CD14-positive monocyte (primary cell): ENCODE measurements at regions not wholly inside any gene's neighbourhood (a gene's known extent, or its start where the extent isn't known, plus 50 kb on each side); places are given as distances from the start of the nearest gene placed in this dataset.

Source experiments
- DNase-seq, 3 donors: peaks; one replicate each; pipeline ENCODE4 v3.0.0-alpha.2; 2011 to 2022
- H2AFZ ChIP-seq: 2 replicates; pipeline ENCODE4 v1.6.0; 2012; ENCODE audit warnings: mild to moderate bottlenecking, low read depth, low read length, inconsistent platforms; ENCODE audit not compliant: insufficient read depth, poor library complexity, severe bottlenecking
- H3K27ac ChIP-seq, 2 donors: 1 replicate in 1 of 2; 2 replicates in 1 of 2; pipeline ENCODE4 v1.5.1; 2012 to 2013; ENCODE audit warnings: low read length in 2 of 2, control low read depth in 1 of 2, inconsistent platforms in 1 of 2, low read depth in 1 of 2, mild to moderate bottlenecking in 1 of 2
- H3K27me3 ChIP-seq, 2 donors: one replicate each; pipeline versions ENCODE4 v1.6.0 to v1.6.1; 2011 to 2013; ENCODE audit warnings: low read length in 2 of 2; ENCODE audit not compliant: control insufficient read depth in 2 of 2, insufficient read depth in 2 of 2
- H3K36me3 ChIP-seq, 2 donors: replicated peaks in 1 of 2; 1 replicate in 1 of 2; 2 replicates in 1 of 2; pipeline versions ENCODE4 v1.5.1 to v1.6.1; 2012 to 2013; ENCODE audit warnings: low read length in 2 of 2, control low read depth in 1 of 2, inconsistent platforms in 1 of 2, mild to moderate bottlenecking in 1 of 2; ENCODE audit not compliant: insufficient read depth in 2 of 2, control insufficient read depth in 1 of 2
- H3K4me1 ChIP-seq, 2 donors: 1 replicate in 1 of 2; 2 replicates in 1 of 2; pipeline versions ENCODE4 v1.5.1 to v1.6.1; 2012 to 2013; ENCODE audit warnings: low read length in 2 of 2, control low read depth in 1 of 2, inconsistent platforms in 1 of 2, mild to moderate bottlenecking in 1 of 2, moderate library complexity in 1 of 2; ENCODE audit not compliant: insufficient read depth in 2 of 2, control insufficient read depth in 1 of 2
- H3K4me2 ChIP-seq: replicated peaks from 2 replicates; pipeline ENCODE3; 2012; ENCODE audit warnings: low read length, moderate library complexity, mild to moderate bottlenecking; ENCODE audit not compliant: poor library complexity, severe bottlenecking; ENCODE audit errors: extremely low read depth
- H3K4me3 ChIP-seq, 3 experiments: fragments of 200-600 bp in 1 of 3; sonication (generic) in 1 of 3; replicated peaks in 1 of 3; 1 replicate in 2 of 3; 2 replicates in 1 of 3; pipeline ENCODE4 v1.5.1; 2011 to 2013; ENCODE audit warnings: low read length in 3 of 3, mild to moderate bottlenecking in 3 of 3, control low read depth in 2 of 3, low read depth in 2 of 3, inconsistent platforms in 1 of 3, moderate library complexity in 1 of 3
- H3K79me2 ChIP-seq: 2 replicates; pipeline ENCODE4 v1.6.0; 2012; ENCODE audit warnings: mild to moderate bottlenecking, control low read depth, inconsistent platforms, low read length, moderate library complexity; ENCODE audit not compliant: insufficient read depth
- H3K9ac ChIP-seq: 2 replicates; pipeline ENCODE4 v1.6.0; 2017; ENCODE audit warnings: low read length, mild to moderate bottlenecking; ENCODE audit not compliant: insufficient read depth, poor library complexity, severe bottlenecking
- H3K9me3 ChIP-seq, 2 donors: replicated peaks in 1 of 2; 1 replicate in 1 of 2; 2 replicates in 1 of 2; pipeline versions ENCODE4 v1.5.1 to v1.6.1; 2012 to 2013; ENCODE audit warnings: low read length in 2 of 2, control low read depth in 1 of 2; ENCODE audit not compliant: control insufficient read depth in 1 of 2, insufficient read depth in 1 of 2
- H4K20me1 ChIP-seq: 2 replicates; pipeline ENCODE4 v1.6.0; 2012; ENCODE audit warnings: mild to moderate bottlenecking, low read length, control low read depth, moderate library complexity; ENCODE audit not compliant: insufficient read depth
- H3K27ac Mint-ChIP-seq, 7 donors: one replicate each; pipeline ENCODE4 v1.8.0; 2020; ENCODE audit warnings: mild to moderate bottlenecking in 7 of 7, mixed read lengths in 7 of 7, moderate library complexity in 6 of 7, inconsistent platforms in 2 of 7
- H3K27me3 Mint-ChIP-seq, 3 donors: one replicate each; pipeline ENCODE4 v1.8.0; 2021 to 2022; ENCODE audit warnings: low read depth in 3 of 3, mild to moderate bottlenecking in 3 of 3, mixed read lengths in 3 of 3, moderate library complexity in 3 of 3, inconsistent platforms in 1 of 3
- H3K36me3 Mint-ChIP-seq, 2 donors: one replicate each; pipeline ENCODE4 v1.8.0; 2020; ENCODE audit warnings: mixed read lengths in 2 of 2, inconsistent platforms in 1 of 2, mild to moderate bottlenecking in 1 of 2
- H3K4me1 Mint-ChIP-seq: one replicate; pipeline ENCODE4 v1.8.0; 2020; ENCODE audit warnings: mild to moderate bottlenecking, mixed read lengths
- H3K4me3 Mint-ChIP-seq, 2 donors: one replicate each; pipeline ENCODE4 v1.8.0; 2020; ENCODE audit warnings: mild to moderate bottlenecking in 2 of 2, mixed read lengths in 2 of 2, moderate library complexity in 1 of 2
- H3K9me3 Mint-ChIP-seq, 7 donors: one replicate each; pipeline ENCODE4 v1.8.0; 2020 to 2022; ENCODE audit warnings: mixed read lengths in 7 of 7, mild to moderate bottlenecking in 6 of 7, moderate library complexity in 6 of 7, inconsistent platforms in 2 of 7
- whole genome bisulfite sequencing: methylation state at CpG from one replicate; pipeline ENCODE4 v1.1.5; 2013; ENCODE audit warnings: missing lambda C conversion rate; ENCODE audit not compliant: insufficient coverage; 5-methylcytosine and 5-hydroxymethylcytosine counted together
- intact Hi-C, 2 donors: fragments of 100-400 bp; cut with micrococcal nuclease; formaldehyde crosslinking; loops; one replicate each; pipeline versions ENCODE4 v1.15.0 to v1.15.1; 2023
- TF ChIP-seq, protein P1 (sequence below): fragments of 200-600 bp; IDR thresholded peaks from one replicate; pipeline ENCODE4 v1.8.0; 2022; ENCODE audit warnings: antibody characterized with exemption, mild to moderate bottlenecking

DNA sequence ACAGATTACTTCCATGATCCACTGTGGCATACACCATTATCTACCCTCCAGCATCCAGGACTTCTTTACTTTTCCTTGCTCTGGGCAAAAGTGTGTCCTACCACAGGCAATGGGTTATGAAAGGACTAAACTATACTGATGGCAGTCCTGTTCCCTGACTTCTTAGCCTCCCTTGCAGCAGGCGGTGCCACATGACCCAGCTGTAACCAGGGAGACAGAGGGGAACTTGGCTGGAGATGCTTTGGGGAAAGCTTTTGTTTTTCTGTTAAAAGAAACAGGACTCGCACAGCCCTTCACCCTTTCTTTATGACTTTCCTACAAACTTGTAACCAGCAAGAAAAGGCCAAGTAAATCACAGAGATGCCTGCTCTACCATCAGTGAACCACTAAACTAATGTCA lies 394.4 kb downstream of the PCNX1 start:
- no peaks in the 10 kb centered on the region for H4K20me1 ChIP-seq
- TF ChIP-seq, protein P1, sequence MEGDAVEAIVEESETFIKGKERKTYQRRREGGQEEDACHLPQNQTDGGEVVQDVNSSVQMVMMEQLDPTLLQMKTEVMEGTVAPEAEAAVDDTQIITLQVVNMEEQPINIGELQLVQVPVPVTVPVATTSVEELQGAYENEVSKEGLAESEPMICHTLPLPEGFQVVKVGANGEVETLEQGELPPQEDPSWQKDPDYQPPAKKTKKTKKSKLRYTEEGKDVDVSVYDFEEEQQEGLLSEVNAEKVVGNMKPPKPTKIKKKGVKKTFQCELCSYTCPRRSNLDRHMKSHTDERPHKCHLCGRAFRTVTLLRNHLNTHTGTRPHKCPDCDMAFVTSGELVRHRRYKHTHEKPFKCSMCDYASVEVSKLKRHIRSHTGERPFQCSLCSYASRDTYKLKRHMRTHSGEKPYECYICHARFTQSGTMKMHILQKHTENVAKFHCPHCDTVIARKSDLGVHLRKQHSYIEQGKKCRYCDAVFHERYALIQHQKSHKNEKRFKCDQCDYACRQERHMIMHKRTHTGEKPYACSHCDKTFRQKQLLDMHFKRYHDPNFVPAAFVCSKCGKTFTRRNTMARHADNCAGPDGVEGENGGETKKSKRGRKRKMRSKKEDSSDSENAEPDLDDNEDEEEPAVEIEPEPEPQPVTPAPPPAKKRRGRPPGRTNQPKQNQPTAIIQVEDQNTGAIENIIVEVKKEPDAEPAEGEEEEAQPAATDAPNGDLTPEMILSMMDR = no peak
- H3K4me2 ChIP-seq = no peak overlapping the region
- no peak overlapping the region for H3K27ac Mint-ChIP-seq
- no peak overlapping the region for H3K27ac ChIP-seq
- H3K27me3 Mint-ChIP-seq = peaks cover 0 to 3% (median 0%) of the 10 kb centered on the region in 3 donors
- H3K9me3 Mint-ChIP-seq = peaks cover 9 to 25% (median 14%) of the 10 kb centered on the region in 7 donors
- H3K36me3 Mint-ChIP-seq = peaks cover 0 to 2% of the 10 kb centered on the region in 2 donors
- H3K4me1 Mint-ChIP-seq = no peaks in the 10 kb centered on the region
- no peak overlapping the region for H3K4me3 Mint-ChIP-seq
- H3K79me2 ChIP-seq = no peaks in the 10 kb centered on the region
- no peaks in the 10 kb centered on the region for H3K27me3 ChIP-seq
- 100% methylated on average over 1 of the region's 2 CpGs for WGBS
- no peak overlapping the region for H2AFZ ChIP-seq
- H3K4me1 ChIP-seq = no peaks in the 10 kb centered on the region
- H3K9ac ChIP-seq = no peak overlapping the region
- H3K4me3 ChIP-seq = no peak overlapping the region
- intact Hi-C loops = no loop called here
- peaks cover 9 to 15% of the 10 kb centered on the region in 2 donors for H3K9me3 ChIP-seq
- no peaks in the 10 kb centered on the region for H3K36me3 ChIP-seq
- DNase-seq = no peak

DNA sequence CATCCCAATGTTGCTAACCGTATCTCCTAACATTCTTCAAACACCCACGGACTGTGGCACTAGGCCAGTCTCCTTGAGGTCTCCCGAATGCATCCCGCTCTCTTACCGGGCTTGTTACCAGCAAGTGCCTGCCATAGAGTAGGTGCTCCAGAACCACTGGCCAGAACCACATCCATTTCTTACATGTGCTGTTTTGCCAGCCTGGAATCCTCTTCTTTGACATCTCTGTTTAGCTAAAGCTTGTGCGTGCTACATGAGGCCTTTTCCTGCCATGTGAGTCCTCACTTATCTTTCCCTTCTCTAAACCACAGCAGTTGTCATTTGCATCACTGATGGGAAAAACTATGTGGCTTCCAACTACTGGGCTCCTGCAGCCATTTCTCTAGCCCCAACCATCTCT lies 397.4 kb downstream of the PCNX1 start:
- Histone ChIP-seq H3K27me3 (no peaks in the 10 kb centered on the region), H4K20me1 (no peaks in the 10 kb centered on the region), H3K4me2 (no peak overlapping the region), H3K4me3 (no peak overlapping the region), H3K36me3 (no peaks in the 10 kb centered on the region), H3K79me2 (no peaks in the 10 kb centered on the region), H3K4me1 (no peaks in the 10 kb centered on the region), H2AFZ (no peak overlapping the region), H3K9me3 (peaks cover 9 to 15% of the 10 kb centered on the region in 2 donors), H3K27ac (no peak overlapping the region), H3K9ac (no peak overlapping the region)
- H3K27ac Mint-ChIP-seq = no peak overlapping the region
- H3K4me3 Mint-ChIP-seq = no peak overlapping the region
- H3K9me3 Mint-ChIP-seq = peaks cover 9 to 30% (median 14%) of the 10 kb centered on the region in 7 donors
- H3K4me1 Mint-ChIP-seq = peaks cover 3% of the 10 kb centered on the region
- intact Hi-C loops = no loop called here
- WGBS = 100% methylated on average over 5 of the region's 6 CpGs
- no peak for DNase-seq
- peaks cover 0 to 2% of the 10 kb centered on the region in 2 donors for H3K36me3 Mint-ChIP-seq
- H3K27me3 Mint-ChIP-seq = peaks cover 0 to 4% (median 3%) of the 10 kb centered on the region in 3 donors
- TF ChIP-seq, protein P1 = no peak
